ENCODE measurements at regions not wholly inside any gene's neighbourhood (a gene's known extent, or its start where the extent isn't known, plus 50 kb on each side); places are given as distances from the start of the nearest gene placed in this dataset.

GRCh38 chr7:48780862-48781261 lies 143.5 kb upstream of the CDC14C start:
- TF ChIP-seq CTCF (IDR thresholded peaks at IDR 0.05; ENCODE audit: insufficient read depth, missing control alignments) = no peak
- no peak for FAIRE-seq
- no peak for DNase-seq (ENCODE audit: insufficient read length, low spot score)

DNA sequence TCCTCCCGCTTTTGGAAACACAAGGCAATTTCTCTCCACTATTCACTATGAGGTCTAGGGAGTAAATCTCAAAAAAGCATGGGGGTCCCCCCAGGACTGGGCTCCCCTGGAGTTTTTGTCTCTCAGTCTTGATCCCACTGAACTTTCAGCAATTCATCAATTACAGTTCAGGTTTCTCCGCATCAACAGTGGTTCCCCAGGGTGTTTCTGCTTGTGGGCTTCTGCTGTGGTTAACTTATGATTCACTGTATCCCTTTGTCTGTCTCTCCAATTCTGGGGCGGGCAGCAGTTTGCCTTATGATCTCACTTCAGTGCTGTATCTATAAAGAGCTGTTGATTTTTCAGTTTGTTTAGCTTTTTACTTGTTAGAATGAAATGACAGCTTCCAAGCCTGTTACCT lies 142.6 kb upstream of the CDC14C start:
- FAIRE-seq (no peak), DNase-seq (ENCODE audit: insufficient read length, low spot score) (no peak)
- no peak for TF ChIP-seq CTCF (IDR thresholded peaks at IDR 0.05; ENCODE audit: insufficient read depth, missing control alignments)

- DNase-seq (ENCODE audit: insufficient read length, low spot score) = no peak
- no peak for FAIRE-seq
- no peak for TF ChIP-seq CTCF (IDR thresholded peaks at IDR 0.05; ENCODE audit: insufficient read depth, missing control alignments)
These were observed 141.8 kb upstream of the CDC14C start for GRCh38 chr7:48782511-48782910.

GRCh38 chr7:48786951-48787350 lies 137.4 kb upstream of the CDC14C start:
- no peak for TF ChIP-seq CTCF (IDR thresholded peaks at IDR 0.05; ENCODE audit: insufficient read depth, missing control alignments)
- DNase-seq (ENCODE audit: insufficient read length, low spot score) = no peak

DNA sequence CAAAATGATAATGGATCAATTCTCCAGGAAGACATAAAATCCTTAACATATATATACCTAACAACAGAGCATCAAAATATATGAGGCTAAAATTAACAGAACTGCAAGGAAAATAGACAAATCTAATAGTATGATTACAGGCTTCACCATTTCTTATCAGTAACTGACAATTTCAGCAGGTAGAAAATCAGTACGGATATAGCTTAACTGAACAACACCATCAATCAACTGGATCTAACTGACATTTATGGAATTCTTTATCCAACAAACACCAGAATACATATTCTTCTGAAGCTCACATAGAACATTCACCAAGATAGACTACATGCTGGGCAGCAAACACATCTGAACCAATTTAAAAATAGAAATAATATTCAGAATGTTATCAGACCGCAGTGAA lies 121.1 kb upstream of the CDC14C start:
- no peak for TF ChIP-seq CTCF (IDR thresholded peaks at IDR 0.05; ENCODE audit: insufficient read depth, missing control alignments)
- no peak for FAIRE-seq
- DNase-seq (ENCODE audit: insufficient read length, low spot score) = no peak

More at GRCh38 chr7:48786951-48787350, 137.4 kb upstream of the CDC14C start:
- FAIRE-seq = no peak

DNA sequence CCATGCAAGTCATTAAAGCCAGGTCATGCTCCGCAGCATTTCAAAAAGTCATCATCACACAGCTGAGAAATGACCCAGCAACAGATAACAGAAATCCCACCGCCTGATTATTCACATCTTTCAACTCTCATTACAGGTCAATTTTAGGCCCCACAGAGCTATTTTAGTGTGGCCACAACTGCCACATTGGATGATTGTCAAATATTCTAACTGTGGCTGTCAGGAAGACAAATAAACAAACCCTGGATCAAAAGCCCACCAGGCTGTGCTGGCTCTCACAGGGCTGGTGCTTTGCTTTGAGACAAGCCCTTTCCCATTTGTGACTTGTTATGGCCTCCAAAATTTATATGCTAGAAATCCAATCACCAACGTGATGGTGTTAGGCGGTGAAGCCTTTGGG lies 117.6 kb upstream of the CDC14C start:
- FAIRE-seq (no peak), DNase-seq (ENCODE audit: insufficient read length, low spot score) (no peak)
- no peak for TF ChIP-seq CTCF (IDR thresholded peaks at IDR 0.05; ENCODE audit: insufficient read depth, missing control alignments)

DNA sequence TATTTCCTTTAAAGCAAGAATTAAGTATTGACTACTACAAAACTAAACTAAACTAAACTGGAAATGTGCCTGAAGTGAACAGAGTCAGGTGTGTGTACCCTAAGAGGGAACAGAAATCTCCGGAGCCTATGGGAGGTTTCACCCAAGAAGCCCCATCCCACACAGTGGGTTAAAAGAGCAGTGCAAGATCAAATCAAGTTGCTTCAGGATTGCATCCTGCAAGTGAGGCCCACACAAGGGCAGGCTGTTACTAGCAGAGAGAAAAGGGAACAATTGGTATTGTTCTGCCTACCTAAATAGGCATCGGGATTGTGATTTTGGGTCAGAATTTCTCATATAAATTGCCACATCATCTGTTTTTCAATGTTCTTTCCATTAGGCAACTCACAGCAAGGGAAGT lies 113.3 kb upstream of the CDC14C start:
- no peak for TF ChIP-seq CTCF (IDR thresholded peaks at IDR 0.05; ENCODE audit: insufficient read depth, missing control alignments)
- DNase-seq (ENCODE audit: insufficient read length, low spot score) (no peak), FAIRE-seq (no peak)

All from D721Med (cell line).